WTC11 (cell line): ENCODE measurements at regions not wholly inside any gene's neighbourhood (a gene's known extent, or its start where the extent isn't known, plus 50 kb on each side); places are given as distances from the start of the nearest gene placed in this dataset.
"Not testable (repeated sequence)": the region's sequence is repeated elsewhere in the genome, so short reads cannot be mapped to it uniquely, and the experiment has no call there.

ENCODE experiments used
- ATAC-seq: fragments of 200-7000 bp; cut with Tn5 transposase; 2 replicates; pipeline ENCODE4 v1.10.0; 2021; ENCODE audit warnings: mild to moderate bottlenecking, moderate library complexity
- CTCF ChIA-PET: fragments of 300-600 bp; sonication (Branson Sonifier 250); formaldehyde crosslinking; loops from one replicate; lab custom pipeline; 2021; ENCODE audit warnings: antibody characterized with exemption; lab: Charles Lee
- POLR2A ChIA-PET: fragments of 350-600 bp; sonication (Branson Sonifier 250); formaldehyde crosslinking; loops from one replicate; lab custom pipeline; 2021; ENCODE audit warnings: antibody characterized with exemption; lab: Charles Lee
- DNase-seq: peaks from one replicate; pipeline ENCODE4 v3.0.0; 2021; ENCODE audit warnings: low spot score
- H3K27ac Mint-ChIP-seq: 2 replicates; pipeline ENCODE4 v1.8.0; 2021; ENCODE audit warnings: mixed read lengths
- H3K27me3 Mint-ChIP-seq: 2 replicates; pipeline ENCODE4 v1.8.0; 2021; ENCODE audit warnings: low read depth, mild to moderate bottlenecking, moderate library complexity, mixed read lengths
- H3K36me3 Mint-ChIP-seq: 2 replicates; pipeline ENCODE4 v1.8.0; 2021; ENCODE audit warnings: mixed read lengths
- H3K4me1 Mint-ChIP-seq: 2 replicates; pipeline ENCODE4 v1.8.0; 2022; ENCODE audit warnings: mixed read lengths
- H3K4me3 Mint-ChIP-seq: 2 replicates; pipeline ENCODE4 v1.8.0; 2021; ENCODE audit warnings: mild to moderate bottlenecking, moderate library complexity, mixed read lengths
- H3K9me3 Mint-ChIP-seq: 2 replicates; pipeline ENCODE4 v1.8.0; 2021; ENCODE audit warnings: mixed read lengths
- CREB1 ChIP-seq: sonication (generic); formaldehyde crosslinking; IDR thresholded peaks from 2 replicates; pipeline ENCODE4 v1.8.0; 2023; ENCODE audit warnings: mild to moderate bottlenecking, missing genetic modification reagents
- FOXJ3 ChIP-seq: sonication (generic); formaldehyde crosslinking; IDR thresholded peaks from 2 replicates; pipeline ENCODE4 v1.9.0; 2021; ENCODE audit warnings: missing genetic modification reagents, mild to moderate bottlenecking, borderline replicate concordance
- OVOL2 ChIP-seq: fragments of 250-450 bp; sonication (Bioruptor Pico); IDR thresholded peaks from 2 replicates; pipeline ENCODE4 v1.9.0; 2021; ENCODE audit warnings: mild to moderate bottlenecking, borderline replicate concordance
- RORB ChIP-seq: fragments of 250-450 bp; sonication (Bioruptor Pico); IDR thresholded peaks from 2 replicates; pipeline ENCODE4 v1.9.0; 2021; ENCODE audit warnings: mild to moderate bottlenecking
- TF ChIP-seq, protein P1 (sequence below): sonication (generic); formaldehyde crosslinking; IDR thresholded peaks from 2 replicates; pipeline ENCODE4 v1.8.1; 2023; ENCODE audit warnings: mild to moderate bottlenecking, missing genetic modification reagents, borderline replicate concordance
- TF ChIP-seq, protein P2 (sequence below): sonication (generic); formaldehyde crosslinking; IDR thresholded peaks from 2 replicates; pipeline ENCODE4 v1.8.1; 2023; ENCODE audit warnings: mild to moderate bottlenecking, missing genetic modification reagents, moderate library complexity
- TF ChIP-seq, protein P3 (sequence below): sonication (generic); formaldehyde crosslinking; IDR thresholded peaks from 2 replicates; pipeline ENCODE4 v1.8.0; 2023; ENCODE audit warnings: mild to moderate bottlenecking, missing genetic modification reagents
- TF ChIP-seq, protein P4 (sequence below): fragments of 250-450 bp; sonication (Bioruptor Pico); conservative IDR thresholded peaks from 2 replicates; pipeline ENCODE4 v1.9.0; 2021; ENCODE audit warnings: mild to moderate bottlenecking
- TF ChIP-seq, protein P5 (sequence below): fragments of 250-450 bp; sonication (Bioruptor Pico); IDR thresholded peaks from 2 replicates; pipeline ENCODE4 v1.9.0; 2021; ENCODE audit warnings: mild to moderate bottlenecking, borderline replicate concordance

DNA sequence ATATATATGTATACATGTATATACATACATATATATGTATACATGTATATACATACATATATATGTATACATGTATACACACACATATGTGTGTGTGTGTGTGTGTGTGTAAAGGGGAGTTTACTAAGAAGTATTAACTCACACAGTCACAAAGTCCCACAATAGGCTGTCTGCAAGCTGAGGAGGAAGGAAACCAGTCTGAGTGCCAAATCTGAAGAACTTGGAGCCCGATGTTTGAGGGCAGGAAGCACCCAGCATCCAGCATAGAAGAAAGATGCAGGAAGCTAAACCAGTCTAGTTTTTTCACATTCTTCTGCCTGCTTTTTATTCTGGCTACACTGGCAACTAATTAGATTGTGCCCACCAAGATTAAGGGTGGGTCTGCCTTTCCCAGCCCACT, 591.5 kb downstream of the PRR16 start (continued):
- TF ChIP-seq, protein P1, sequence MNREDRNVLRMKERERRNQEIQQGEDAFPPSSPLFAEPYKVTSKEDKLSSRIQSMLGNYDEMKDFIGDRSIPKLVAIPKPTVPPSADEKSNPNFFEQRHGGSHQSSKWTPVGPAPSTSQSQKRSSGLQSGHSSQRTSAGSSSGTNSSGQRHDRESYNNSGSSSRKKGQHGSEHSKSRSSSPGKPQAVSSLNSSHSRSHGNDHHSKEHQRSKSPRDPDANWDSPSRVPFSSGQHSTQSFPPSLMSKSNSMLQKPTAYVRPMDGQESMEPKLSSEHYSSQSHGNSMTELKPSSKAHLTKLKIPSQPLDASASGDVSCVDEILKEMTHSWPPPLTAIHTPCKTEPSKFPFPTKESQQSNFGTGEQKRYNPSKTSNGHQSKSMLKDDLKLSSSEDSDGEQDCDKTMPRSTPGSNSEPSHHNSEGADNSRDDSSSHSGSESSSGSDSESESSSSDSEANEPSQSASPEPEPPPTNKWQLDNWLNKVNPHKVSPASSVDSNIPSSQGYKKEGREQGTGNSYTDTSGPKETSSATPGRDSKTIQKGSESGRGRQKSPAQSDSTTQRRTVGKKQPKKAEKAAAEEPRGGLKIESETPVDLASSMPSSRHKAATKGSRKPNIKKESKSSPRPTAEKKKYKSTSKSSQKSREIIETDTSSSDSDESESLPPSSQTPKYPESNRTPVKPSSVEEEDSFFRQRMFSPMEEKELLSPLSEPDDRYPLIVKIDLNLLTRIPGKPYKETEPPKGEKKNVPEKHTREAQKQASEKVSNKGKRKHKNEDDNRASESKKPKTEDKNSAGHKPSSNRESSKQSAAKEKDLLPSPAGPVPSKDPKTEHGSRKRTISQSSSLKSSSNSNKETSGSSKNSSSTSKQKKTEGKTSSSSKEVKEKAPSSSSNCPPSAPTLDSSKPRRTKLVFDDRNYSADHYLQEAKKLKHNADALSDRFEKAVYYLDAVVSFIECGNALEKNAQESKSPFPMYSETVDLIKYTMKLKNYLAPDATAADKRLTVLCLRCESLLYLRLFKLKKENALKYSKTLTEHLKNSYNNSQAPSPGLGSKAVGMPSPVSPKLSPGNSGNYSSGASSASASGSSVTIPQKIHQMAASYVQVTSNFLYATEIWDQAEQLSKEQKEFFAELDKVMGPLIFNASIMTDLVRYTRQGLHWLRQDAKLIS (CRISPR knock-in tag), result no peak
- TF ChIP-seq CREB1, result no peak
- TF ChIP-seq, protein P2, sequence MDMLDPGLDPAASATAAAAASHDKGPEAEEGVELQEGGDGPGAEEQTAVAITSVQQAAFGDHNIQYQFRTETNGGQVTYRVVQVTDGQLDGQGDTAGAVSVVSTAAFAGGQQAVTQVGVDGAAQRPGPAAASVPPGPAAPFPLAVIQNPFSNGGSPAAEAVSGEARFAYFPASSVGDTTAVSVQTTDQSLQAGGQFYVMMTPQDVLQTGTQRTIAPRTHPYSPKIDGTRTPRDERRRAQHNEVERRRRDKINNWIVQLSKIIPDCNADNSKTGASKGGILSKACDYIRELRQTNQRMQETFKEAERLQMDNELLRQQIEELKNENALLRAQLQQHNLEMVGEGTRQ, result no peak
- TF ChIP-seq, protein P3, sequence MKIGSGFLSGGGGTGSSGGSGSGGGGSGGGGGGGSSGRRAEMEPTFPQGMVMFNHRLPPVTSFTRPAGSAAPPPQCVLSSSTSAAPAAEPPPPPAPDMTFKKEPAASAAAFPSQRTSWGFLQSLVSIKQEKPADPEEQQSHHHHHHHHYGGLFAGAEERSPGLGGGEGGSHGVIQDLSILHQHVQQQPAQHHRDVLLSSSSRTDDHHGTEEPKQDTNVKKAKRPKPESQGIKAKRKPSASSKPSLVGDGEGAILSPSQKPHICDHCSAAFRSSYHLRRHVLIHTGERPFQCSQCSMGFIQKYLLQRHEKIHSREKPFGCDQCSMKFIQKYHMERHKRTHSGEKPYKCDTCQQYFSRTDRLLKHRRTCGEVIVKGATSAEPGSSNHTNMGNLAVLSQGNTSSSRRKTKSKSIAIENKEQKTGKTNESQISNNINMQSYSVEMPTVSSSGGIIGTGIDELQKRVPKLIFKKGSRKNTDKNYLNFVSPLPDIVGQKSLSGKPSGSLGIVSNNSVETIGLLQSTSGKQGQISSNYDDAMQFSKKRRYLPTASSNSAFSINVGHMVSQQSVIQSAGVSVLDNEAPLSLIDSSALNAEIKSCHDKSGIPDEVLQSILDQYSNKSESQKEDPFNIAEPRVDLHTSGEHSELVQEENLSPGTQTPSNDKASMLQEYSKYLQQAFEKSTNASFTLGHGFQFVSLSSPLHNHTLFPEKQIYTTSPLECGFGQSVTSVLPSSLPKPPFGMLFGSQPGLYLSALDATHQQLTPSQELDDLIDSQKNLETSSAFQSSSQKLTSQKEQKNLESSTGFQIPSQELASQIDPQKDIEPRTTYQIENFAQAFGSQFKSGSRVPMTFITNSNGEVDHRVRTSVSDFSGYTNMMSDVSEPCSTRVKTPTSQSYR, result no peak
- TF ChIP-seq FOXJ3 (CRISPR knock-in tag), result no peak
- TF ChIP-seq, protein P4, sequence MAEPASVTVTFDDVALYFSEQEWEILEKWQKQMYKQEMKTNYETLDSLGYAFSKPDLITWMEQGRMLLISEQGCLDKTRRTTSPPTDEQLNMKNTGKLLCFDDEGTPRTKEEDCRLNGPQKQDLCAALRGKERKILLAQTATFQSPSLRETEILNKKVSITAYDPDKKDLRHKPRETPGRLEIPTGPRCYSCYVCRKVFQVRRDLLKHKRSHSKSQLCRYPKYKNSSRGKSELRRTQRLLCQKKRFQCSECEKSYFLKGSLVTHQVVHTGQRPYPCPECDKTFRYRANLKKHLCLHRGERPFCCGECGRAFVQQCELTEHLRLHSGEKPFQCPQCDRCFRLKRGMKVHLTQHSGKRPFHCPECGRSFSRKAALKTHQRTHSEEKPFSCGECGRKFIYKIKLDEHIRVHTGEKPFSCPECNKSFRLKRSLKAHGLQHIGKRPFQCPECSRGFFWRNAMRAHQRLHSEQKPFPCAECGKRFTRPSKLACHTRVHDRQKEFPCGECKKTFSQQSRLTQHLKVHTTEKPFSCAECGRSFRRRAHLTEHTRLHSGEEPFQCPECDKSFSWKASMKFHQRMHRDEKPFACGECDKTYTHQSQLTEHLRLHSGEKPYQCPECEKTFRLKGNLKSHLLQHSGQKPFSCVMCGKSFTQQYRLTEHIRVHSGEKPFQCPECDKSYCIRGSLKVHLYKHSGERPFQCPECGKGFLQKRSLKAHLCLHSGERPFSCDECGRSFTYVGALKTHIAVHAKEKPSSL (CRISPR knock-in tag), result no peak
- TF ChIP-seq OVOL2 (CRISPR knock-in tag), result no peak

DNA sequence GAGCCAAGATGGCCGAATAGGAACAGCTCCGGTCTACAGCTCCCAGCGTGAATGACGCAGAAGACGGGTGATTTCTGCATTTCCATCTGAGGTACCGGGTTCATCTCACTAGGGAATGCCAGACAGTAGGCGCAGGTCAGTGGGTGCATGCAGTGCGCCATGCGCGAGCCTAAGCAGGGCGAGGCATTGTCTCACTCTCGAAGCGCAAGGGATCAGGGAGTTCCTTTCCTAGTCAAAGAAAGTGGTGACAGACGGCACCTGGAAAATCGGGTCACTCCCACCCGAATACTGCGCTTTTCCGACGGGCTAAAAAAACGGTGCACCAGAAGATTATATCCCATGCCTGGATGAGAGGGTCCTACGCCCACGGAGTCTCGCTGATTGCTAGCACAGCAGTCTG, 600.1 kb downstream of the PRR16 start:
- ATAC-seq, result not testable (repeated sequence)

DNA sequence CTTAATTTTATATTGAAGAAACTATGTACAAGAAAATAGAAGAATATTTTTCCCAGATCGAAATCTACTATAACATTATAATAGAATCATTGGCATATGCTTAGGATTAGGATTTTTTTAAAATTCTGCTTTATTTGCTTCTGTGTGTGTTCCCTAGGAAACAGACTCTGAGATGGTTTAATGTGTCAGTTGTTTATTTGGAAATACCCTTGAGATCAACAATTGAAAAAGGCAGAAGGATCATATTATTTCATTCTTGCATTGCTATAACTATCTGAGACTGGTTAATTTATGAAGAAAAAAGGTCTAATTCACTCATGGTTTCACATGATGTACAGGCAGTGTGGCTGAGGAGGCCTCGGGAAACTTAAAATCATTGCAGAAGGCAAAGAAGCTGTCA, 622.6 kb downstream of the PRR16 start:
- 0 out of 2 replicates have a peak, but pooled peaks cover 3% of the 10 kb centered on the region for H3K9me3 Mint-ChIP-seq
- H3K4me3 Mint-ChIP-seq, result no peak overlapping the region
- no peaks in the 10 kb centered on the region; the same call in 1 of the 2 replicates for H3K27me3 Mint-ChIP-seq
- H3K4me1 Mint-ChIP-seq, result no peaks in the 10 kb centered on the region
- no peak for ATAC-seq
- TF ChIP-seq, protein P5, sequence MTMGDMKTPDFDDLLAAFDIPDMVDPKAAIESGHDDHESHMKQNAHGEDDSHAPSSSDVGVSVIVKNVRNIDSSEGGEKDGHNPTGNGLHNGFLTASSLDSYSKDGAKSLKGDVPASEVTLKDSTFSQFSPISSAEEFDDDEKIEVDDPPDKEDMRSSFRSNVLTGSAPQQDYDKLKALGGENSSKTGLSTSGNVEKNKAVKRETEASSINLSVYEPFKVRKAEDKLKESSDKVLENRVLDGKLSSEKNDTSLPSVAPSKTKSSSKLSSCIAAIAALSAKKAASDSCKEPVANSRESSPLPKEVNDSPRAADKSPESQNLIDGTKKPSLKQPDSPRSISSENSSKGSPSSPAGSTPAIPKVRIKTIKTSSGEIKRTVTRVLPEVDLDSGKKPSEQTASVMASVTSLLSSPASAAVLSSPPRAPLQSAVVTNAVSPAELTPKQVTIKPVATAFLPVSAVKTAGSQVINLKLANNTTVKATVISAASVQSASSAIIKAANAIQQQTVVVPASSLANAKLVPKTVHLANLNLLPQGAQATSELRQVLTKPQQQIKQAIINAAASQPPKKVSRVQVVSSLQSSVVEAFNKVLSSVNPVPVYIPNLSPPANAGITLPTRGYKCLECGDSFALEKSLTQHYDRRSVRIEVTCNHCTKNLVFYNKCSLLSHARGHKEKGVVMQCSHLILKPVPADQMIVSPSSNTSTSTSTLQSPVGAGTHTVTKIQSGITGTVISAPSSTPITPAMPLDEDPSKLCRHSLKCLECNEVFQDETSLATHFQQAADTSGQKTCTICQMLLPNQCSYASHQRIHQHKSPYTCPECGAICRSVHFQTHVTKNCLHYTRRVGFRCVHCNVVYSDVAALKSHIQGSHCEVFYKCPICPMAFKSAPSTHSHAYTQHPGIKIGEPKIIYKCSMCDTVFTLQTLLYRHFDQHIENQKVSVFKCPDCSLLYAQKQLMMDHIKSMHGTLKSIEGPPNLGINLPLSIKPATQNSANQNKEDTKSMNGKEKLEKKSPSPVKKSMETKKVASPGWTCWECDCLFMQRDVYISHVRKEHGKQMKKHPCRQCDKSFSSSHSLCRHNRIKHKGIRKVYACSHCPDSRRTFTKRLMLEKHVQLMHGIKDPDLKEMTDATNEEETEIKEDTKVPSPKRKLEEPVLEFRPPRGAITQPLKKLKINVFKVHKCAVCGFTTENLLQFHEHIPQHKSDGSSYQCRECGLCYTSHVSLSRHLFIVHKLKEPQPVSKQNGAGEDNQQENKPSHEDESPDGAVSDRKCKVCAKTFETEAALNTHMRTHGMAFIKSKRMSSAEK (CRISPR knock-in tag), result no peak
- TF ChIP-seq RORB (CRISPR knock-in tag), result no peak
- TF ChIP-seq, all 79 proteins: peak for 0
- no peak overlapping the region for H3K27ac Mint-ChIP-seq
- CTCF ChIA-PET, result no interaction called here
- DNase-seq, result no peak
- H3K36me3 Mint-ChIP-seq, result no peaks in the 10 kb centered on the region
- POLR2A ChIA-PET, result no interaction called here

More for the DNA sequence above, 600.1 kb downstream of the PRR16 start:
- DNase-seq, H3K27me3 Mint-ChIP-seq, H3K4me1 Mint-ChIP-seq, POLR2A ChIA-PET, H3K36me3 Mint-ChIP-seq, CTCF ChIA-PET: not testable (repeated sequence)
- H3K9me3 Mint-ChIP-seq, result peaks cover 20% of the 10 kb centered on the region
- H3K4me3 Mint-ChIP-seq, result peak overlapping the region; percentile 65
- H3K27ac Mint-ChIP-seq, result 0 out of 2 replicates have a peak overlapping the region, but pooled peaks have one; percentile 23
